C4-2B (cell line): ENCODE measurements at regions not wholly inside any gene's neighbourhood (a gene's known extent, or its start where the extent isn't known, plus 50 kb on each side); places are given as distances from the start of the nearest gene placed in this dataset.

ENCODE experiments used
- CTCF ChIP-seq: fragments of 450-650 bp; conservative IDR thresholded peaks from 2 replicates; pipeline ENCODE4 v1.5.1; 2017; ENCODE audit warnings: mild to moderate bottlenecking
- ZFX ChIP-seq: fragments of 450-650 bp; IDR thresholded peaks from 2 replicates; pipeline ENCODE4 v1.6.1; 2017

GRCh38 chr7:43041724-43042123 is 70.7 kb upstream of the HECW1 start:
- TF ChIP-seq CTCF (no peak), ZFX (no peak)
